ENCODE measurements at regions not wholly inside any gene's neighbourhood (a gene's known extent, or its start where the extent isn't known, plus 50 kb on each side); places are given as distances from the start of the nearest gene placed in this dataset.
A peak's percentile ranks its signal among the peaks of the same experiment; 100 is the strongest.

- DNase-seq, result peak; percentile 73
Measured at GRCh38 chr7:31456646-31457368, 57.1 kb upstream of the ITPRID1 start.

GRCh38 chr7:31457551-31457950 is 56.3 kb upstream of the ITPRID1 start:
- peak; percentile 75 for DNase-seq

GRCh38 chr7:31458203-31458602 is 55.7 kb upstream of the ITPRID1 start:
- no peak for DNase-seq

GRCh38 chr7:31462636-31463035 is 51.3 kb upstream of the ITPRID1 start:
- no peak for DNase-seq
